GM12892 (cell line): ENCODE measurements at regions not wholly inside any gene's neighbourhood (a gene's known extent, or its start where the extent isn't known, plus 50 kb on each side); places are given as distances from the start of the nearest gene placed in this dataset.

ENCODE experiments used
- POLR2A ChIP-seq: IDR thresholded peaks from 2 replicates; pipeline ENCODE4 v1.6.1; 2011; ENCODE audit warnings: low read depth, low read length, control low read depth
- POLR2AphosphoS5 ChIP-seq: IDR thresholded peaks from 2 replicates; pipeline ENCODE4 v1.6.1; 2011; ENCODE audit warnings: low read depth, low read length, control low read depth

- no peak for TF ChIP-seq POLR2AphosphoS5
- no peak for TF ChIP-seq POLR2A
Measured at GRCh38 chr3:161915418-161915750, 418.8 kb downstream of the OTOL1 start.
